Upper lobe of left lung (tissue), 6 donors: ENCODE measurements at regions not wholly inside any gene's neighbourhood (a gene's known extent, or its start where the extent isn't known, plus 50 kb on each side); places are given as distances from the start of the nearest gene placed in this dataset.
"Not testable (repeated sequence)": the region's sequence is repeated elsewhere in the genome, so short reads cannot be mapped to it uniquely, and the experiment has no call there.

Experiments used
- ATAC-seq, 2 donors: fragments of 200-7000 bp; cut with Tn5 transposase; one replicate each; pipeline ENCODE4 v1.9.1; 2022; ENCODE audit warnings: mild to moderate bottlenecking in 2 of 2, moderate library complexity in 2 of 2; ENCODE audit not compliant: low FRiP score in 2 of 2
- DNase-seq, 2 donors: peaks; one replicate each; pipeline ENCODE4 v3.0.0-alpha.2; 2019 to 2020
- H3K27ac ChIP-seq, 4 donors: fragments of 200-600 bp; sonication (generic); one replicate each; pipeline ENCODE4 v1.5.1; 2016 to 2019
- H3K27me3 ChIP-seq, 4 donors: fragments of 200-600 bp; sonication (generic); one replicate each; pipeline ENCODE4 v1.5.1; 2017 to 2019
- H3K36me3 ChIP-seq, 4 donors: fragments of 200-600 bp; sonication (generic); one replicate each; pipeline ENCODE4 v1.5.1; 2016 to 2019
- H3K4me1 ChIP-seq, 4 donors: fragments of 200-600 bp; sonication (generic); one replicate each; pipeline ENCODE4 v1.5.1; 2018 to 2019
- H3K4me3 ChIP-seq, 4 donors: fragments of 200-600 bp; sonication (generic); one replicate each; pipeline ENCODE4 v1.5.1; 2017 to 2019; ENCODE audit warnings: mild to moderate bottlenecking in 2 of 4, moderate library complexity in 1 of 4
- H3K9me3 ChIP-seq, 4 donors: fragments of 200-600 bp; sonication (generic); one replicate each; pipeline ENCODE4 v1.5.1; 2018 to 2019
- EP300 ChIP-seq, 4 donors: sonication (generic); formaldehyde crosslinking; IDR thresholded peaks; one replicate each; pipeline ENCODE4 v1.5.1; 2017; ENCODE audit warnings: antibody characterized with exemption in 4 of 4, control low read depth in 2 of 4
- POLR2A ChIP-seq, 4 donors: fragments of 450-650 bp; IDR thresholded peaks; one replicate each; pipeline ENCODE4 v1.5.1; 2016 to 2017; ENCODE audit warnings: antibody characterized with exemption in 4 of 4, mild to moderate bottlenecking in 2 of 4
- POLR2AphosphoS5 ChIP-seq, 2 donors: sonication (generic); formaldehyde crosslinking; IDR thresholded peaks; one replicate each; pipeline ENCODE4 v1.5.1; 2017; ENCODE audit warnings: antibody characterized with exemption in 2 of 2
- WGBS, 2 donors: methylation state at CpG; one replicate each; pipeline ENCODE4 v1.1.5; 2017 to 2018; 5-methylcytosine and 5-hydroxymethylcytosine counted together
- TF ChIP-seq, protein P1 (sequence below), 6 experiments: fragments of 450-650 bp in 4 of 6; fragments of 200-600 bp in 2 of 6; sonication (generic) in 2 of 6; IDR thresholded peaks; one replicate each; pipeline ENCODE4 v1.5.1; 2016 to 2019; ENCODE audit warnings: antibody characterized with exemption in 6 of 6
- donor health status: DM: no; HTN: no; CAD: no; lungs with moderate emphysema.
- donor health status: DM: no; HTN: yes; CAD: no; lungs with severe emphysema.

- Histone ChIP-seq H3K36me3 (no peaks in the 10 kb centered on the region), H3K27me3 (no peaks in the 10 kb centered on the region), H3K4me3 (no peak overlapping the region), H3K4me1 (no peaks in the 10 kb centered on the region), H3K27ac (no peak overlapping the region), H3K9me3 (no peaks in the 10 kb centered on the region)
- TF ChIP-seq, protein P1, sequence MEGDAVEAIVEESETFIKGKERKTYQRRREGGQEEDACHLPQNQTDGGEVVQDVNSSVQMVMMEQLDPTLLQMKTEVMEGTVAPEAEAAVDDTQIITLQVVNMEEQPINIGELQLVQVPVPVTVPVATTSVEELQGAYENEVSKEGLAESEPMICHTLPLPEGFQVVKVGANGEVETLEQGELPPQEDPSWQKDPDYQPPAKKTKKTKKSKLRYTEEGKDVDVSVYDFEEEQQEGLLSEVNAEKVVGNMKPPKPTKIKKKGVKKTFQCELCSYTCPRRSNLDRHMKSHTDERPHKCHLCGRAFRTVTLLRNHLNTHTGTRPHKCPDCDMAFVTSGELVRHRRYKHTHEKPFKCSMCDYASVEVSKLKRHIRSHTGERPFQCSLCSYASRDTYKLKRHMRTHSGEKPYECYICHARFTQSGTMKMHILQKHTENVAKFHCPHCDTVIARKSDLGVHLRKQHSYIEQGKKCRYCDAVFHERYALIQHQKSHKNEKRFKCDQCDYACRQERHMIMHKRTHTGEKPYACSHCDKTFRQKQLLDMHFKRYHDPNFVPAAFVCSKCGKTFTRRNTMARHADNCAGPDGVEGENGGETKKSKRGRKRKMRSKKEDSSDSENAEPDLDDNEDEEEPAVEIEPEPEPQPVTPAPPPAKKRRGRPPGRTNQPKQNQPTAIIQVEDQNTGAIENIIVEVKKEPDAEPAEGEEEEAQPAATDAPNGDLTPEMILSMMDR (IDR thresholded peaks at IDR 0.05) = no peak
- TF ChIP-seq POLR2A (IDR thresholded peaks at IDR 0.05) (no peak), EP300 (IDR thresholded peaks at IDR 0.05) (no peak), POLR2AphosphoS5 (IDR thresholded peaks at IDR 0.05) (no peak)
- 0 to 93% methylated on average over 1 of the region's 1 CpG for WGBS, 2 donors
- ATAC-seq (no peak), DNase-seq (no peak)
Observed at GRCh38 chr5:101284736-101285375, 381.8 kb upstream of the ST8SIA4 start.

- H3K4me1 ChIP-seq, DNase-seq, H3K4me3 ChIP-seq, H3K27me3 ChIP-seq, H3K36me3 ChIP-seq, H3K27ac ChIP-seq, H3K9me3 ChIP-seq, ATAC-seq: not testable (repeated sequence)
- WGBS, 2 donors = 93 to 94% methylated on average over 3 of the region's 3 CpGs
Observed at GRCh38 chr5:101283938-101284337, 380.9 kb upstream of the ST8SIA4 start.

DNA sequence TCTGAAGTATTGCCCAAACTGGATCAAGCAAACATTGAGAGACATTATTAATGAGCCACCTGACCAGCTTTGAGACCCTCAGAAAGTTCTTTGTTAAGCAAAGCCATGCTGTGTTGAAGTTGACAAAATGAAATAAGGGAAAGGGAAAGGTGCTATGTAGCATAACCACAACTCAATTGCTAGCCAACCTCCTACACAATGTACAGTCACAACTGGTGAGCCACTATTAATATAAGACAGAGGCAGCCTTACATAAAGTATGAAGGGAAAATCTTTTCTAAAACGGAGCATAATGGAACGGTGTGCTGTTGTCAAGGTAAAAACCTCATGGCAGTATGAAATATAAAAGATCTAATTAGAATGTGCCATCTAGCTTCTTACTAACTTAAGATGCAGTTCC is 375.8 kb upstream of the ST8SIA4 start:
- 87 to 92% methylated on average over 2 of the region's 2 CpGs for WGBS, 2 donors
- TF ChIP-seq EP300 (IDR thresholded peaks at IDR 0.05) (no peak), POLR2AphosphoS5 (IDR thresholded peaks at IDR 0.05) (no peak), POLR2A (IDR thresholded peaks at IDR 0.05) (no peak)
- TF ChIP-seq, protein P1 (IDR thresholded peaks at IDR 0.05) = no peak

DNA sequence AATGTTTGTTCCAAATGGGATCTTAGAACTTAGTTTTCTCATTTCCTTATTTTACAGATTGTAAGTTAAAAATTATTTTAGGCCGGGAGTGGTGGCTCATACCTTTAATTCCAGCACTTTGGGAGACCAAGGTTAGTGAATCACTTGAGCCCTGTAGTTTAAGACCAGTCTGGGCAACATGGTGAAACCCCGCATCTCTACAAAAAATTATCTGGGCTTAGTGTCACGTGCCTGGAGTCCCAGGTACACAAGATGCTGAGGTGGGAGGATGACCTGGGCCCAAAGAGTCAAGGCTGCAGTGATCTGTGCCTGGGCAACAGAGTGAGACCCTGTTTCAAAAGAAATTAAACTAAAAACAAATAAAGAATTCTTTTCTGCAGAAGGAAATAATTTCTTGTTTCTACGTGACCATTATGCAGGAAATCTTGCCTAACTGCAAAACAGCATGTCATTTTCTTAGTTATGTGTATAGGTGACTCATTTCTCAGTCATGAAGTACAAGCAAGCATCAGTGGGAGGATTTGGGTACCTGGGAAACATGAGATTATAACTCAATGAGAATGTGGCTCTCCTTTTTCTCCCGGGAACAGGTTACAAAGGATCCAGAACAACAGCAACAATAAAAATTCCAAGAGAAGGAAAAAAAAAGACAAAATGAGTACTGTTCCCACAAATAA is 375.1 kb upstream of the ST8SIA4 start:
- no peak overlapping the region for H3K27ac ChIP-seq
- no peaks in the 10 kb centered on the region for H3K36me3 ChIP-seq
- H3K4me3 ChIP-seq = no peak overlapping the region
- ATAC-seq = no peak
- DNase-seq = no peak
- 69 to 79% methylated on average over 5 of the region's 5 CpGs for WGBS, 2 donors
- no peaks in the 10 kb centered on the region for H3K9me3 ChIP-seq
- no peaks in the 10 kb centered on the region for H3K27me3 ChIP-seq
- H3K4me1 ChIP-seq = no peaks in the 10 kb centered on the region
- TF ChIP-seq, protein P1 (IDR thresholded peaks at IDR 0.05) = no peak
- TF ChIP-seq POLR2A (IDR thresholded peaks at IDR 0.05) (no peak), POLR2AphosphoS5 (IDR thresholded peaks at IDR 0.05) (no peak), EP300 (IDR thresholded peaks at IDR 0.05) (no peak)

More for the DNA sequence above, 375.8 kb upstream of the ST8SIA4 start:
- no peak overlapping the region for H3K27ac ChIP-seq
- no peak overlapping the region for H3K4me3 ChIP-seq
- no peaks in the 10 kb centered on the region for H3K27me3 ChIP-seq
- no peaks in the 10 kb centered on the region for H3K9me3 ChIP-seq
- no peaks in the 10 kb centered on the region for H3K36me3 ChIP-seq
- ATAC-seq (no peak), DNase-seq (no peak)
- no peaks in the 10 kb centered on the region for H3K4me1 ChIP-seq

DNA sequence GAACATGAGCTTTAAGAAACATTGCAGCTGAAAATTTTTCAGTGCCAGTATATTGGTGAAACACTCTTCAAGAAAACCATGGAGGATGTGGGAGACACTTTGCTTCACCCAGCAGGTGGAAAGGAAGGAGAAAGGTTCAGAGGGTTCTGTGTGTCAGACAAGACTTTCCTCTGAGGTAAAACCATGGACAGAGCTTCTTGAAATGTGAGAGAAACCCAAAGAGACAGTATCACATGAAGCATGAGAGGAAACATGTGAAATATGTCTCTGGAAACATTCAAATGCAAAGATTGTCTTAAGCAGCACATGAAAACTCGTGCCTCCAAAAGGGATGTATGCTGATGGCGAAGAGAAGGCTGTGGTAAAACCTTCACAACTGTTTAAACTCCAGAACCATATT is 368.9 kb upstream of the ST8SIA4 start:
- WGBS, 2 donors = 79% methylated on average over 2 of the region's 2 CpGs
- H3K27me3 ChIP-seq = no peaks in the 10 kb centered on the region
- no peak for ATAC-seq
- H3K36me3 ChIP-seq = no peaks in the 10 kb centered on the region
- H3K9me3 ChIP-seq = no peaks in the 10 kb centered on the region
- no peaks in the 10 kb centered on the region for H3K4me1 ChIP-seq
- TF ChIP-seq POLR2AphosphoS5 (IDR thresholded peaks at IDR 0.05) = no peak
- TF ChIP-seq, protein P1 (IDR thresholded peaks at IDR 0.05) = no peak
- no peak for TF ChIP-seq EP300 (IDR thresholded peaks at IDR 0.05)
- TF ChIP-seq POLR2A (IDR thresholded peaks at IDR 0.05) = no peak
- H3K27ac ChIP-seq = no peak overlapping the region
- no peak for DNase-seq
- no peak overlapping the region for H3K4me3 ChIP-seq
